ENCODE measurements at regions not wholly inside any gene's neighbourhood (a gene's known extent, or its start where the extent isn't known, plus 50 kb on each side); places are given as distances from the start of the nearest gene placed in this dataset.

DNA sequence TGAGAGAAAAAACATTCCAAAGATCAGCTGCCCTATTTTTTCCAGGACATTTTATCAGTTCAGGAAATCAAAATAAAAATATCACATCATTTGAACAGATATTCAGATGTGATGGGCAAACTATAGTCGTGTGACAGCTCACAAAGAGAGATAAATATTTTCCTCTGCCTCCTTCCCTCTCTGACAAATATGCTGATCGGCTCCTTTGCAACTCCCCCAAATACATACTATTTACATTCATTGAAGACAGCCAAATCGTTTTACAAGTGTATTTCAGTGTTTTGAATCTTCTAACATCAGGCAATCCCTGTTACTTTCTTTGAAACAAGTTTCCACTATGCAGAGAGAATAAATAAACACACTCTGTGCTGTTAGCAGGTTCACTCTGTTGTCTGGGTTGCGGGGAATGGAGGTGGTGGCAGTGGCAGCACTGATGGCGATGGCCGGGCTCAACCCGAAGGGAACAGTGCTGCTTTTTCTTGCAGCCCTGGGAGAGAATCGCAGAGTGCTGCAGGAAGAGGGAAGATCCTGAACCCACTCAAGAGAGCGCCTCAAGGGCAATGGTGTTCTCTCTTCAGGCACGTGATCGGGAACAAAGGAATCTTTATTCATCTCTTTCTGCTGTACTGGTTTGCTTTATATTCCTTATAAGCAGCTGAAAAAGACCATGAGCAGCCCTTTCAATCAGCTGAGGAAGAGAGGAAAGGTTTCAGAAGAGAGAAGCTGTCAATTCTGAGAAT lies 142.5 kb downstream of the PHLDA1 start:
- TF ChIP-seq CTCF (IDR thresholded peaks at IDR 0.05) (no peak), POLR2A (IDR thresholded peaks at IDR 0.05) (no peak)

All from heart left ventricle (tissue), 13 donors.